ENCODE measurements at regions not wholly inside any gene's neighbourhood (a gene's known extent, or its start where the extent isn't known, plus 50 kb on each side); places are given as distances from the start of the nearest gene placed in this dataset.

DNA sequence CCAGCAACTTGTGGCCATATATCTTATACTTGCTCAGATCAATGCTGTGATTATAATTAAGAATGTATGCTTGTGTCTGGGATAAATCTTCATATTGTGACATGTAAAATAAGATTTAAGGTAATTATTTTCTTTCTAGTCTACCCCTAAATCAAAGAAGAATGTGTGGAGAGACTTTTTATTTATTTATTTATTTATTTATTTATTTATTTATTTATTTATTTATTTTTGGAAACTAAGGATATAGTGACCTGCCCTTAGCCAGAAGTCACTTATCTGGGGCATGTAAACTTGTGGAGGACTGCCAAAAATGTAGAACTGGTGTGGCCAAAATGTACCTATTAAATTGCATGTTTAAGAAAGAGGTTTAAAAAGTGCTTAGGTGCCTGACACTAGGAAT is 144.3 kb downstream of the BEND2 start:
- H3K4me3 ChIP-seq (replicated peaks in 1 of 3; ENCODE audit: insufficient read depth in 1 of 3, low read depth in 2 of 3, low read length in 3 of 3): no peak overlapping the region
- no TSS peak for BruUV-seq (replicated peaks)
- intact Hi-C loops (cut with micrococcal nuclease; ENCODE audit: unreplicated experiment): no loop called here

More for the DNA sequence above, 144.3 kb downstream of the BEND2 start:
- H3K4me1 ChIP-seq (ENCODE audit: insufficient read depth, low read length): no peaks in the 10 kb centered on the region
- H3K4me2 ChIP-seq (ENCODE audit: low read depth, low read length): no peak overlapping the region
- ATAC-seq: no peak
- no peaks in the 10 kb centered on the region for H3K27me3 ChIP-seq (ENCODE audit: control insufficient read depth in 1 of 2, insufficient read depth in 2 of 2, low read length in 2 of 2)
- CTCF ChIA-PET (ENCODE audit: low intra/inter-chr PET ratio, low total read pairs): no interaction called here
- H3K79me2 ChIP-seq (ENCODE audit: insufficient read depth, low read length): no peaks in the 10 kb centered on the region
- FAIRE-seq: no peak
- POLR2A ChIA-PET: no interaction called here
- no peak overlapping the region for H2AFZ ChIP-seq (ENCODE audit: low read length)
- H3K36me3 ChIP-seq (replicated peaks in 1 of 2; ENCODE audit: control insufficient read depth in 1 of 2, insufficient read depth in 2 of 2, low read length in 2 of 2): no peaks in the 10 kb centered on the region
- TF ChIP-seq ELF4 (CRISPR knock-in tag; IDR thresholded peaks at IDR 0.05; ENCODE audit: borderline replicate concordance) (no peak), ZNF354B (CRISPR knock-in tag; IDR thresholded peaks at IDR 0.05) (no peak), CC2D1A (CRISPR knock-in tag; IDR thresholded peaks at IDR 0.05) (no peak), HCFC1 (IDR thresholded peaks at IDR 0.05; ENCODE audit: low read depth, low read length) (no peak), ZNF749 (CRISPR knock-in tag; IDR thresholded peaks at IDR 0.05; ENCODE audit: borderline replicate concordance) (no peak), ZFX (CRISPR knock-in tag; IDR thresholded peaks at IDR 0.05; ENCODE audit: low read depth) (no peak), ZNF20 (CRISPR knock-in tag; IDR thresholded peaks at IDR 0.05) (no peak), ZNF558 (CRISPR knock-in tag; IDR thresholded peaks at IDR 0.05; ENCODE audit: borderline replicate concordance) (no peak), SIX4 (CRISPR knock-in tag; IDR thresholded peaks at IDR 0.05) (no peak), IKZF4 (CRISPR knock-in tag; IDR thresholded peaks at IDR 0.05; ENCODE audit: borderline replicate concordance, low read depth, not compliant biosample characterization) (no peak), HOXD1 (CRISPR knock-in tag; IDR thresholded peaks at IDR 0.05) (no peak), HOXA7 (CRISPR knock-in tag; IDR thresholded peaks at IDR 0.05) (no peak), BRD4 (CRISPR knock-in tag; IDR thresholded peaks at IDR 0.05) (no peak), CHCHD3 (CRISPR knock-in tag; IDR thresholded peaks at IDR 0.05) (no peak), LCORL (IDR thresholded peaks at IDR 0.05) (no peak), LCORL (CRISPR knock-in tag; IDR thresholded peaks at IDR 0.05) (no peak), ZBTB38 (CRISPR knock-in tag; IDR thresholded peaks at IDR 0.05) (no peak), ADNP (CRISPR knock-in tag; IDR thresholded peaks at IDR 0.05) (no peak)
- TF ChIP-seq, protein P1, sequence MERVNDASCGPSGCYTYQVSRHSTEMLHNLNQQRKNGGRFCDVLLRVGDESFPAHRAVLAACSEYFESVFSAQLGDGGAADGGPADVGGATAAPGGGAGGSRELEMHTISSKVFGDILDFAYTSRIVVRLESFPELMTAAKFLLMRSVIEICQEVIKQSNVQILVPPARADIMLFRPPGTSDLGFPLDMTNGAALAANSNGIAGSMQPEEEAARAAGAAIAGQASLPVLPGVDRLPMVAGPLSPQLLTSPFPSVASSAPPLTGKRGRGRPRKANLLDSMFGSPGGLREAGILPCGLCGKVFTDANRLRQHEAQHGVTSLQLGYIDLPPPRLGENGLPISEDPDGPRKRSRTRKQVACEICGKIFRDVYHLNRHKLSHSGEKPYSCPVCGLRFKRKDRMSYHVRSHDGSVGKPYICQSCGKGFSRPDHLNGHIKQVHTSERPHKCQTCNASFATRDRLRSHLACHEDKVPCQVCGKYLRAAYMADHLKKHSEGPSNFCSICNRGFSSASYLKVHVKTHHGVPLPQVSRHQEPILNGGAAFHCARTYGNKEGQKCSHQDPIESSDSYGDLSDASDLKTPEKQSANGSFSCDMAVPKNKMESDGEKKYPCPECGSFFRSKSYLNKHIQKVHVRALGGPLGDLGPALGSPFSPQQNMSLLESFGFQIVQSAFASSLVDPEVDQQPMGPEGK (CRISPR knock-in tag; IDR thresholded peaks at IDR 0.05): no peak
- TF ChIP-seq, protein P2, sequence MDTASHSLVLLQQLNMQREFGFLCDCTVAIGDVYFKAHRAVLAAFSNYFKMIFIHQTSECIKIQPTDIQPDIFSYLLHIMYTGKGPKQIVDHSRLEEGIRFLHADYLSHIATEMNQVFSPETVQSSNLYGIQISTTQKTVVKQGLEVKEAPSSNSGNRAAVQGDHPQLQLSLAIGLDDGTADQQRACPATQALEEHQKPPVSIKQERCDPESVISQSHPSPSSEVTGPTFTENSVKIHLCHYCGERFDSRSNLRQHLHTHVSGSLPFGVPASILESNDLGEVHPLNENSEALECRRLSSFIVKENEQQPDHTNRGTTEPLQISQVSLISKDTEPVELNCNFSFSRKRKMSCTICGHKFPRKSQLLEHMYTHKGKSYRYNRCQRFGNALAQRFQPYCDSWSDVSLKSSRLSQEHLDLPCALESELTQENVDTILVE (CRISPR knock-in tag; IDR thresholded peaks at IDR 0.05): no peak
- in situ Hi-C loops (cut with HindIII; ENCODE audit: extremely low pct_ligation_motif_present, low pct_unique_long_range_greater_than_20kb): no loop called here
- DNase-seq (ENCODE audit: low spot score): no peak
- no peaks in the 10 kb centered on the region for H4K20me1 ChIP-seq (ENCODE audit: insufficient read depth, low read length)
- H3K9ac ChIP-seq (ENCODE audit: insufficient read depth, low read depth, low read length): no peak overlapping the region
- H3K27ac ChIP-seq (ENCODE audit: extremely low read length, insufficient read depth, low read length): no peak overlapping the region
- H3K9me3 ChIP-seq (ENCODE audit: low read length): no peaks in the 10 kb centered on the region
